ENCODE measurements at regions not wholly inside any gene's neighbourhood (a gene's known extent, or its start where the extent isn't known, plus 50 kb on each side); places are given as distances from the start of the nearest gene placed in this dataset.

- no peak overlapping the region for H3K27ac Mint-ChIP-seq
These were observed 378.8 kb upstream of the SULF2 start for GRCh38 chr20:48164034-48164433.

GRCh38 chr20:48163505-48163904 lies 378.2 kb upstream of the SULF2 start:
- peaks cover 6 to 11% of the 10 kb centered on the region in 2 donors for H3K27me3 Mint-ChIP-seq
- no peak overlapping the region for H3K27ac Mint-ChIP-seq
- H3K4me3 Mint-ChIP-seq, result no peak overlapping the region
- H3K9me3 Mint-ChIP-seq, result no peaks in the 10 kb centered on the region
- no peaks in the 10 kb centered on the region for H3K36me3 ChIP-seq (ENCODE audit: insufficient read depth, low read length)
- no peaks in the 10 kb centered on the region for H3K4me1 Mint-ChIP-seq
- H3K4me3 ChIP-seq (ENCODE audit: low read length), result no peak overlapping the region
- CTCF ChIA-PET, result no interaction called here
- no peaks in the 10 kb centered on the region for H3K36me3 Mint-ChIP-seq
- H3K4me1 ChIP-seq (ENCODE audit: insufficient read depth, low read length), result no peaks in the 10 kb centered on the region
- H3K27ac ChIP-seq (ENCODE audit: low read depth, low read length), result no peak overlapping the region
- H3K27me3 ChIP-seq (ENCODE audit: insufficient read depth, low read length, poor library complexity, severe bottlenecking), result no peaks in the 10 kb centered on the region
- POLR2A ChIA-PET, result no interaction called here
- no peak for DNase-seq
- no peaks in the 10 kb centered on the region for H3K9me3 ChIP-seq (ENCODE audit: low read length)

More at GRCh38 chr20:48164034-48164433, 378.8 kb upstream of the SULF2 start:
- ChIA-PET CTCF (no interaction called here), POLR2A (no interaction called here)
- Histone ChIP-seq H3K4me1 (ENCODE audit: insufficient read depth, low read length) (no peaks in the 10 kb centered on the region), H3K4me3 (ENCODE audit: low read length) (no peak overlapping the region), H3K36me3 (ENCODE audit: insufficient read depth, low read length) (no peaks in the 10 kb centered on the region), H3K27ac (ENCODE audit: low read depth, low read length) (no peak overlapping the region), H3K27me3 (ENCODE audit: insufficient read depth, low read length, poor library complexity, severe bottlenecking) (no peaks in the 10 kb centered on the region), H3K9me3 (ENCODE audit: low read length) (no peaks in the 10 kb centered on the region)
- Mint-ChIP-seq H3K4me3 (no peak overlapping the region), H3K36me3 (no peaks in the 10 kb centered on the region), H3K27me3 (peaks cover 6 to 11% of the 10 kb centered on the region in 2 donors), H3K4me1 (no peaks in the 10 kb centered on the region), H3K9me3 (no peaks in the 10 kb centered on the region)
- no peak for DNase-seq

- Histone ChIP-seq H3K4me1 (ENCODE audit: insufficient read depth, low read length) (no peaks in the 10 kb centered on the region), H3K36me3 (ENCODE audit: insufficient read depth, low read length) (no peaks in the 10 kb centered on the region), H3K27ac (ENCODE audit: low read depth, low read length) (no peak overlapping the region), H3K4me3 (ENCODE audit: low read length) (no peak overlapping the region), H3K27me3 (ENCODE audit: insufficient read depth, low read length, poor library complexity, severe bottlenecking) (no peaks in the 10 kb centered on the region), H3K9me3 (ENCODE audit: low read length) (no peaks in the 10 kb centered on the region)
- H3K27me3 Mint-ChIP-seq, result peaks cover 6 to 11% of the 10 kb centered on the region in 2 donors
- ChIA-PET CTCF (no interaction called here), POLR2A (no interaction called here)
- H3K27ac Mint-ChIP-seq, result no peak overlapping the region
- no peaks in the 10 kb centered on the region for H3K36me3 Mint-ChIP-seq
- H3K4me1 Mint-ChIP-seq, result no peaks in the 10 kb centered on the region
- peaks cover 0 to 1% (median 0%) of the 10 kb centered on the region in 5 donors for H3K9me3 Mint-ChIP-seq
- no peak for DNase-seq
- no peak overlapping the region for H3K4me3 Mint-ChIP-seq
These were observed 377.3 kb upstream of the SULF2 start for GRCh38 chr20:48162621-48163020.

GRCh38 chr20:48159145-48160008 lies 374.1 kb upstream of the SULF2 start:
- ChIA-PET POLR2A (no interaction called here), CTCF (no interaction called here)
- H3K27me3 Mint-ChIP-seq, result peaks cover 5 to 8% of the 10 kb centered on the region in 2 donors
- Histone ChIP-seq H3K36me3 (ENCODE audit: insufficient read depth, low read length) (no peaks in the 10 kb centered on the region), H3K4me1 (ENCODE audit: insufficient read depth, low read length) (no peaks in the 10 kb centered on the region), H3K9me3 (ENCODE audit: low read length) (no peaks in the 10 kb centered on the region), H3K4me3 (ENCODE audit: low read length) (no peak overlapping the region), H3K27me3 (ENCODE audit: insufficient read depth, low read length, poor library complexity, severe bottlenecking) (no peaks in the 10 kb centered on the region), H3K27ac (ENCODE audit: low read depth, low read length) (no peak overlapping the region)
- DNase-seq, result no peak
- H3K9me3 Mint-ChIP-seq, result peaks cover 0 to 10% (median 3%) of the 10 kb centered on the region in 5 donors
- no peaks in the 10 kb centered on the region for H3K4me1 Mint-ChIP-seq
- no peak overlapping the region for H3K27ac Mint-ChIP-seq
- H3K36me3 Mint-ChIP-seq, result no peaks in the 10 kb centered on the region
- H3K4me3 Mint-ChIP-seq, result no peak overlapping the region

- H3K27me3 ChIP-seq (ENCODE audit: insufficient read depth, low read length, poor library complexity, severe bottlenecking), result no peaks in the 10 kb centered on the region
- Mint-ChIP-seq H3K9me3 (peaks cover 0 to 10% (median 3%) of the 10 kb centered on the region in 5 donors), H3K36me3 (no peaks in the 10 kb centered on the region), H3K4me1 (no peaks in the 10 kb centered on the region), H3K27ac (no peak overlapping the region), H3K27me3 (peaks cover 8 to 18% of the 10 kb centered on the region in 2 donors), H3K4me3 (no peak overlapping the region)
- no peak overlapping the region for H3K27ac ChIP-seq (ENCODE audit: low read depth, low read length)
- DNase-seq, result no peak
- H3K9me3 ChIP-seq (ENCODE audit: low read length), result no peaks in the 10 kb centered on the region
- POLR2A ChIA-PET, result no interaction called here
- H3K36me3 ChIP-seq (ENCODE audit: insufficient read depth, low read length), result no peaks in the 10 kb centered on the region
- H3K4me1 ChIP-seq (ENCODE audit: insufficient read depth, low read length), result no peaks in the 10 kb centered on the region
- no peak overlapping the region for H3K4me3 ChIP-seq (ENCODE audit: low read length)
- CTCF ChIA-PET, result no interaction called here
These were observed 372.7 kb upstream of the SULF2 start for GRCh38 chr20:48158014-48158413.

- H3K4me3 Mint-ChIP-seq, result no peak overlapping the region
- peaks cover 11 to 18% of the 10 kb centered on the region in 2 donors for H3K27me3 Mint-ChIP-seq
These were observed 371.8 kb upstream of the SULF2 start for GRCh38 chr20:48156951-48157700.

GRCh38 chr20:48156521-48156920 lies 371.2 kb upstream of the SULF2 start:
- Mint-ChIP-seq H3K4me1 (no peaks in the 10 kb centered on the region), H3K27ac (no peak overlapping the region), H3K27me3 (peaks cover 11 to 18% of the 10 kb centered on the region in 2 donors), H3K4me3 (no peak overlapping the region), H3K9me3 (peaks cover 0 to 10% (median 3%) of the 10 kb centered on the region in 5 donors), H3K36me3 (no peaks in the 10 kb centered on the region)
- POLR2A ChIA-PET, result no interaction called here
- DNase-seq, result no peak
- Histone ChIP-seq H3K27me3 (ENCODE audit: insufficient read depth, low read length, poor library complexity, severe bottlenecking) (no peaks in the 10 kb centered on the region), H3K36me3 (ENCODE audit: insufficient read depth, low read length) (no peaks in the 10 kb centered on the region), H3K27ac (ENCODE audit: low read depth, low read length) (no peak overlapping the region), H3K4me3 (ENCODE audit: low read length) (no peak overlapping the region), H3K9me3 (ENCODE audit: low read length) (no peaks in the 10 kb centered on the region), H3K4me1 (ENCODE audit: insufficient read depth, low read length) (no peaks in the 10 kb centered on the region)
- CTCF ChIA-PET, result no interaction called here

More at GRCh38 chr20:48156951-48157700, 371.8 kb upstream of the SULF2 start:
- H3K27me3 ChIP-seq (ENCODE audit: insufficient read depth, low read length, poor library complexity, severe bottlenecking), result no peaks in the 10 kb centered on the region
- H3K4me1 ChIP-seq (ENCODE audit: insufficient read depth, low read length), result no peaks in the 10 kb centered on the region
- Mint-ChIP-seq H3K9me3 (peaks cover 0 to 10% (median 3%) of the 10 kb centered on the region in 5 donors), H3K27ac (no peak overlapping the region), H3K36me3 (no peaks in the 10 kb centered on the region), H3K4me1 (no peaks in the 10 kb centered on the region)
- no peaks in the 10 kb centered on the region for H3K9me3 ChIP-seq (ENCODE audit: low read length)
- H3K27ac ChIP-seq (ENCODE audit: low read depth, low read length), result no peak overlapping the region
- no peak overlapping the region for H3K4me3 ChIP-seq (ENCODE audit: low read length)
- CTCF ChIA-PET, result no interaction called here
- no peak for DNase-seq
- POLR2A ChIA-PET, result no interaction called here
- no peaks in the 10 kb centered on the region for H3K36me3 ChIP-seq (ENCODE audit: insufficient read depth, low read length)

- POLR2A ChIA-PET, result no interaction called here
- Histone ChIP-seq H3K4me3 (ENCODE audit: low read length) (no peak overlapping the region), H3K4me1 (ENCODE audit: insufficient read depth, low read length) (no peaks in the 10 kb centered on the region), H3K27ac (ENCODE audit: low read depth, low read length) (no peak overlapping the region), H3K27me3 (ENCODE audit: insufficient read depth, low read length, poor library complexity, severe bottlenecking) (no peaks in the 10 kb centered on the region), H3K36me3 (ENCODE audit: insufficient read depth, low read length) (no peaks in the 10 kb centered on the region), H3K9me3 (ENCODE audit: low read length) (no peaks in the 10 kb centered on the region)
- CTCF ChIA-PET, result no interaction called here
- no peak overlapping the region for H3K4me3 Mint-ChIP-seq
- H3K36me3 Mint-ChIP-seq, result no peaks in the 10 kb centered on the region
- H3K27me3 Mint-ChIP-seq, result peaks cover 9 to 18% of the 10 kb centered on the region in 2 donors
- H3K9me3 Mint-ChIP-seq, result peaks cover 0 to 10% (median 3%) of the 10 kb centered on the region in 5 donors
- no peaks in the 10 kb centered on the region for H3K4me1 Mint-ChIP-seq
- H3K27ac Mint-ChIP-seq, result no peak overlapping the region
- DNase-seq, result no peak
These were observed 370.0 kb upstream of the SULF2 start for GRCh38 chr20:48155268-48155667.
